Astrocyte of the cerebellum (primary cell): ENCODE measurements at regions not wholly inside any gene's neighbourhood (a gene's known extent, or its start where the extent isn't known, plus 50 kb on each side); places are given as distances from the start of the nearest gene placed in this dataset.

Experiments used
- DNase-seq: peaks from one replicate; pipeline ENCODE4 v3.0.0-alpha.2; 2011; ENCODE audit warnings: low read depth
- H3K4me3 ChIP-seq: 2 replicates; pipeline ENCODE4 v1.5.1; 2011; ENCODE audit warnings: mild to moderate bottlenecking, low read depth, low read length, moderate library complexity
- CTCF ChIP-seq: IDR thresholded peaks from 2 replicates; pipeline ENCODE4 v1.5.1; 2012; ENCODE audit warnings: low read length, low read depth, moderate library complexity, mild to moderate bottlenecking; ENCODE audit errors: missing control alignments
- in situ Hi-C: cut with HindIII; loops from 2 replicates; pipeline ENCODE4 v1.10.0; 2017; ENCODE audit warnings: low sequenced_read_pairs

- H3K4me3 ChIP-seq = no peak overlapping the region
- TF ChIP-seq CTCF = no peak
- DNase-seq = no peak
- in situ Hi-C loops = no loop called here
Observed at GRCh38 chr12:125247477-125247876, 182.2 kb downstream of the AACS start.

- DNase-seq = no peak
- in situ Hi-C loops = no loop called here
- H3K4me3 ChIP-seq = no peak overlapping the region
- TF ChIP-seq CTCF = no peak
Observed at GRCh38 chr12:125249066-125249824, 184.0 kb downstream of the AACS start.

GRCh38 chr12:125249932-125250331, 184.7 kb downstream of the AACS start:
- no peak for DNase-seq
- TF ChIP-seq CTCF = no peak
- in situ Hi-C loops = no loop called here

GRCh38 chr12:125254236-125254635, 189.0 kb downstream of the AACS start:
- in situ Hi-C loops = no loop called here
- no peak for TF ChIP-seq CTCF
- H3K4me3 ChIP-seq = no peak overlapping the region
- no peak for DNase-seq

More at GRCh38 chr12:125249932-125250331, 184.7 kb downstream of the AACS start:
- H3K4me3 ChIP-seq = no peak overlapping the region

GRCh38 chr12:125254856-125255255, 189.6 kb downstream of the AACS start:
- H3K4me3 ChIP-seq = no peak overlapping the region
- no peak for DNase-seq
- in situ Hi-C loops = no loop called here
- TF ChIP-seq CTCF = no peak

GRCh38 chr12:125255935-125256633, 190.8 kb downstream of the AACS start:
- TF ChIP-seq CTCF = no peak
- H3K4me3 ChIP-seq = no peak overlapping the region
- in situ Hi-C loops = no loop called here
- no peak for DNase-seq
